ENCODE measurements at regions not wholly inside any gene's neighbourhood (a gene's known extent, or its start where the extent isn't known, plus 50 kb on each side); places are given as distances from the start of the nearest gene placed in this dataset.
A peak's percentile ranks its signal among the peaks of the same experiment; 100 is the strongest.

- DNase-seq (ENCODE audit: low read depth, low spot score), result no peak
Observed at GRCh38 chr11:115078461-115079438, 400.4 kb downstream of the NXPE2 start.

- no peak for DNase-seq (ENCODE audit: low read depth, low spot score)
Observed at GRCh38 chr11:115080923-115081680, 402.8 kb downstream of the NXPE2 start.

GRCh38 chr11:115081972-115082371 lies 403.6 kb downstream of the NXPE2 start:
- DNase-seq (ENCODE audit: low read depth, low spot score), result no peak

GRCh38 chr11:115083144-115083806 lies 404.9 kb downstream of the NXPE2 start:
- DNase-seq (ENCODE audit: low read depth, low spot score), result no peak

DNA sequence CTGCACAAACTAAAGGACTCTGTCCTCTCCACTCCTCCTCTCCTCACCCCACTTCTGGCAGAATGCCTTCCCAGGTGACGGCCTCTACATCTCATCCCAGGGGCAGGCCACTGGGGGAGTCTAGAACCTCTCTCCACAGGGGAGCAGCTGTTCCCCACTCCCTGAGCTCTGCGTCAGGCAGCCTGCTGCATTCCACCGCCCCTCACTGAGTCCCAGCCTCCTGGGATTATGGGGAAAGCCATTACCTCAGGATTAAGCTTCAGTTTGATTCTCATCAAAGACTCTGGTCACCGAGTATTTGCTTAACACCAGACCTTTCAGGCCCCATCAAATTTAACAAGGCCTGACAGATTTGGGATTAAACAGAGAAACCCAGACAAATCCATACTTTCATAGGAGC lies 405.9 kb downstream of the NXPE2 start:
- DNase-seq (ENCODE audit: low read depth, low spot score), result no peak

- peak; percentile 87 for DNase-seq (ENCODE audit: low read depth, low spot score)
Observed at GRCh38 chr11:115085461-115086210, 407.3 kb downstream of the NXPE2 start.

- DNase-seq (ENCODE audit: low read depth, low spot score), result no peak
Observed at GRCh38 chr11:115087791-115088190, 409.5 kb downstream of the NXPE2 start.

DNA sequence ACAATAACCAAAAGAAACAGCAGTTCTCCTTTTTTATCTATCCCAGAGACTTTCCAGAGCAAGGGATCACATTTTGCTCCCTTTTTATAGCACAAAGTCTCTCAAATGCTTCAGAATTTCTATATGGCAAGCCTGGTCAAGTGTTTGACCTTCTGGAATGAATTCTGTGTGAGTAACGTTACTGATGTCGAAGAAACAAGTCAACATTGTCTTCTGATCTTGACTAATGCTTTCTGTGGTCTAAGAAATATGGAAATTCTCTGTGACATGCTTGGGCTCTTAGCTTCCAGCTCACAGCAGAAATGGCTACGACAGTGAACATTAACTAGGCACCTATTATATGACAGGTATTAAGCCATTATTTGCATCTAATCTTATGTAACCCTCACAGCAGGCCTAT lies 411.7 kb downstream of the CADM1 start:
- no peak for DNase-seq (ENCODE audit: low read depth, low spot score)

DNA sequence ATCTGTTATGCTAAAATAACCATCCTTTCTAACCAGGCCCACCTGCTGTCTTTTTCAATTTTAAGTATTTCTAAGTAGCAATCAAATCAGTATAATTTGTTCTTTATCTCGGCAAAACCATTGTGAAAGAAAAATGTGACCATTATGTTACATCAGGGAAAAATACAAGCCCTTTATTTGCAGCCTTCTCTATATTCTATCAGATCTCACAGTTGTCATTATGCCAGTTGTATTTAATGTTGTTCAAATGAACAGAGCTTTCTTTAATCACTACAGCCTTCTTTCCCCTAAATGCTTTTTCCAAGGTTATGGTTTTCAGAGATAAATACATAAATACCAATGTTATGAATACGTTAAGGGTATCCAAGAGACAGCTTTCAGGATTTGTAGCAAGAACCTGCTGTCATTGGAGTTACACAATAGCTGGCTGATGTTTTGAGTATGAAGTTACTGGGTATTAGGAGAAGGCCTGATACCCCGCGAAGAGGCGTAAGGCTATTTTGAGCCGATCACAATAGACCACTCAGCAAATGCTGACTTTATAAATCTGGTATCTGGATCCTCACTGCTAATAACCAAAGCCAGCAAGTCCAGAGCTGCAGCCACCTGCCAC lies 406.3 kb downstream of the CADM1 start:
- DNase-seq (ENCODE audit: low read depth, low spot score), result no peak

DNA sequence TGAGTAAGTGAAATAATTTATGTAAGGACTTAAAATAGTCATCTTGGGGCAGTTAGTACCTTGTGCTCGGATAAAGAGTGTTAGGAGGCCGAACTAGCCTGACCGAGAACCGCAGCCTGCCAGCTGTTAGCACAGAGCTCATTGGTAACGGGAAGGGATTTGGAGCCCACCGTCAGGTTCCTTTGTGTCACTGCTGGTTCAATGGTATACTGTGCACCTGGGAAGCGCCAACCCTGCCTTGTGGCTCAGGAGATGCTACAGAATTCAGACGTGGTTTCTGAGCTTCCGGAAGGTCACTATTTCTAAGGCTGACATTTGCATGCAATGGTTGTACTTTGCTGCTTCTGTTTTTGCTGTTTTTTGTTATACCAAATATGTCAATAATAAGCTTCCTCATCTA lies 403.5 kb downstream of the CADM1 start:
- no peak for DNase-seq (ENCODE audit: low read depth, low spot score)

DNA sequence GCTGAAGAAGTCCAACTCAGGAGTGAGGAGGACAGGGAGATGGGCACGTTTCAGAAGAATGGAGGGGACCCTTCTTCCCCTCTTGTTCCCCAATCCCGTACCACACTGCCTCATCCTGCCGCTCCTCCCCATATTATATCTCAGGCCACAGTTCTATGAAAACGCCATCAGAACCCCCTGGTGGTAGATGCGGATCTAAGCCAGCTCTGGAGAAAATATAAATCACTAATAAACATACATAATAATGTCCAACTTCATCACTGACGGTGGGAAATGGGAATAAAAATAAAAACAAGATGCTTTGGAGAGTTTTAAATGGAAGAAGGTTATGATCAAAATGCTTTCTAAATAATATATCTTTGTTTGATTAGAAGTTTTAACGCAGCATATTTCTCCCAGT lies 400.3 kb downstream of the CADM1 start:
- no peak for DNase-seq (ENCODE audit: low read depth, low spot score)

GRCh38 chr11:115104851-115105453 lies 399.3 kb downstream of the CADM1 start:
- DNase-seq (ENCODE audit: low read depth, low spot score), result no peak

DNA sequence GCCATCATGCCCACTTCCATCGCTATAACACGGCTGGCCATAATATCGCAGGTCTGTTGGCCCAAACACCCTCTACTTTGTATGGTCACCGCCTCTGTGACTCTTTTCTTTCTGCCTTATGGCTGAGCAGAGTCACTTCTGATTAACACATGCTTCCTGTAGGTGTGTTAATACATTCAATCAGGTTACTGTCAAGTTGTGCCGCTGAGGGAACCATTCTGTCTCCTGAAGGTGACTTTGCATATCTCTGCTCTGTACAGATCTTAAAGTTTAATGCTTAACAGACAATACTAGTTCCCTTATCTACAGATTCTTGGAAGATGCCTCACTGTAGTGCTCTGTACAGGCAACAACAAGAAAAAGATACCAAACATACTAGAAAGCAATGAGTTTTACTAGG lies 393.1 kb downstream of the CADM1 start:
- DNase-seq (ENCODE audit: low read depth, low spot score), result no peak

- no peak for DNase-seq (ENCODE audit: low read depth, low spot score)
Observed at GRCh38 chr11:115112754-115113153, 391.5 kb downstream of the CADM1 start.

GRCh38 chr11:115117956-115118493 lies 386.2 kb downstream of the CADM1 start:
- DNase-seq (ENCODE audit: low read depth, low spot score), result peak; percentile 22

DNA sequence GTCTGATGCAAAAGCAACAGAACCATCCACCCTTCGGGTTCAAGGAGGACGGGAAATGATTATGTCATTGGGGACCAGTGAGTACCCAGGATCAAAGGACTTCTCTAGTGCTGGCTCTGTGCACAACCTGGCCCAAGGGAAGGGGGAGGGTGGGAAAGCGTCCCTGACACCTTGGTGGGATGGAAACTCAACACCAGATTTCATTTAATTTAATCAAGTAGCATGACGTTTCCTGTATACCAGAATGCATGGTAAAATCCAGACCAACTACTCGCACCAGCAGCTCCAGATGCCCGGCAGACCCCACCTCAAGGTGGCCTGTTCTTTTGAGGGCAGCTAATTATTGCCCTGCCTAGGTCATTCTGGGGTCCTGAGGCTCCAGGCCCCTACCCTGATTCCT lies 385.1 kb downstream of the CADM1 start:
- no peak for DNase-seq (ENCODE audit: low read depth, low spot score)
